ENCODE measurements at regions not wholly inside any gene's neighbourhood (a gene's known extent, or its start where the extent isn't known, plus 50 kb on each side); places are given as distances from the start of the nearest gene placed in this dataset.

DNA sequence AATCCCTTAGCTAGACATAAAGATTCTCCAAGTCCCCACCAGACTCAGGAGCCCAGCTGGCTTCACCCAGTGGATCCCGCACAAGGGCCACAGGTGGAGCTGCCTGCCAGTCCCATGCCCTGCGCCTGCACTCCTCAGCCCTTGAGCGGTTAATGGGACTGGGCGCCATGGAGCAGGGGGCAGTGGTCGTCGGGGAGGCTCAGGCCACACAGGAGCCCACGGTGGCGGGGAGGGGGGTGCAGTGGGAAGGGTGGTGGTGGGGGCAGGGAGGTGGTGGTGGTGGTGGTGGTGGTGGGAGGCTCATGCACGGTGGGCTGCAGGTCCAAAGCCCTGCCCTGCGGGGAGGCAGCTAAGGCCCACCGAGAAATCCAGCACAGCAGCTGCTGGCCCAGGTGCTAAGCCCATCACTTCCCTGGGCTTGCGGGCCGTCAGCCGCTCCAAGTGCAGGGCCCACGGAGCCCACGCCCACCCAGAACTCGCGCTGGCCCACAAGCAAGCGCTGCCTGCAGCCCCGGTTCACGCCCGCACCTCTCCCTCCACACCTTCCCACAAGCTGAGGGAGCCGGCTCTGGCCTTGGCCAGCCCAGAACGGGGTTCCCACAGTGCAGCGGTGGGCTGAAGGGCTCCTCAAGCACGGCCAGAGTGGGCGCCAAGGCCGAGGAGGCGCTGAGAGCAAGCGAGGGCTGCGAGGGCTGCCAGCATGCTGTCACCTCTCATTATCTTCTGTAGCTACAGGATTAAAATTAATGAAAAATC lies 732.5 kb upstream of the POM121L12 start:
- Mint-ChIP-seq H3K27me3 (ENCODE audit: unreplicated experiment) (no peaks in the 10 kb centered on the region), H3K4me3 (ENCODE audit: low read depth, unreplicated experiment) (no peak overlapping the region), H3K36me3 (ENCODE audit: insufficient read depth, unreplicated experiment) (no peaks in the 10 kb centered on the region), H3K9me3 (ENCODE audit: low read depth, unreplicated experiment) (peaks cover 11% of the 10 kb centered on the region), H3K27ac (ENCODE audit: unreplicated experiment) (no peak overlapping the region), H3K4me1 (ENCODE audit: low read depth, unreplicated experiment) (no peaks in the 10 kb centered on the region)
- no peak for DNase-seq
- CTCF ChIA-PET = no interaction called here
- BruUV-seq (replicated peaks) = no TSS peak
- TF ChIP-seq, protein P1, sequence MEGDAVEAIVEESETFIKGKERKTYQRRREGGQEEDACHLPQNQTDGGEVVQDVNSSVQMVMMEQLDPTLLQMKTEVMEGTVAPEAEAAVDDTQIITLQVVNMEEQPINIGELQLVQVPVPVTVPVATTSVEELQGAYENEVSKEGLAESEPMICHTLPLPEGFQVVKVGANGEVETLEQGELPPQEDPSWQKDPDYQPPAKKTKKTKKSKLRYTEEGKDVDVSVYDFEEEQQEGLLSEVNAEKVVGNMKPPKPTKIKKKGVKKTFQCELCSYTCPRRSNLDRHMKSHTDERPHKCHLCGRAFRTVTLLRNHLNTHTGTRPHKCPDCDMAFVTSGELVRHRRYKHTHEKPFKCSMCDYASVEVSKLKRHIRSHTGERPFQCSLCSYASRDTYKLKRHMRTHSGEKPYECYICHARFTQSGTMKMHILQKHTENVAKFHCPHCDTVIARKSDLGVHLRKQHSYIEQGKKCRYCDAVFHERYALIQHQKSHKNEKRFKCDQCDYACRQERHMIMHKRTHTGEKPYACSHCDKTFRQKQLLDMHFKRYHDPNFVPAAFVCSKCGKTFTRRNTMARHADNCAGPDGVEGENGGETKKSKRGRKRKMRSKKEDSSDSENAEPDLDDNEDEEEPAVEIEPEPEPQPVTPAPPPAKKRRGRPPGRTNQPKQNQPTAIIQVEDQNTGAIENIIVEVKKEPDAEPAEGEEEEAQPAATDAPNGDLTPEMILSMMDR (IDR thresholded peaks at IDR 0.05; ENCODE audit: unreplicated experiment) = no peak
- intact Hi-C loops (cut with micrococcal nuclease; ENCODE audit: unreplicated experiment) = no loop called here

DNA sequence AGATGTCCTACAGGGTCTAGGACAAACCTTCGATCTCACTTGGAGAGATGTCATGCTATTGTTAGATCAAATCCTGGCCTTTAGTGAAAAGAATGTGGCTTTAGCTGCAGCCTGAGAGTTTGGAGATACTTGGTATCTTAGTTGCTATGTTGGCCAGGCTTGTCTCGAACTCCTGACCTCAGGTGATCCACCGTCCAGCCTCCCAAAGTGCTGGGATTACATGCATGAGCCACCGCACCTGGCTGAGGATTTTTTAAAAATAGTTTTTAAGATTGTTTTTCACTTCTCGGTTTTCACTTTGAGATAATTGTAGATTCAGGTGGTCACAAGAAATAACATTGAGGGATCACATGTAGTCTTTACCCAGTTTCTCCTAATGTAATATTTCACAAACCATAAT lies 738.3 kb upstream of the POM121L12 start:
- intact Hi-C loops (cut with micrococcal nuclease; ENCODE audit: unreplicated experiment) = no loop called here
- CTCF ChIA-PET = no interaction called here
- TF ChIP-seq, protein P1 (IDR thresholded peaks at IDR 0.05; ENCODE audit: unreplicated experiment) = no peak

DNA sequence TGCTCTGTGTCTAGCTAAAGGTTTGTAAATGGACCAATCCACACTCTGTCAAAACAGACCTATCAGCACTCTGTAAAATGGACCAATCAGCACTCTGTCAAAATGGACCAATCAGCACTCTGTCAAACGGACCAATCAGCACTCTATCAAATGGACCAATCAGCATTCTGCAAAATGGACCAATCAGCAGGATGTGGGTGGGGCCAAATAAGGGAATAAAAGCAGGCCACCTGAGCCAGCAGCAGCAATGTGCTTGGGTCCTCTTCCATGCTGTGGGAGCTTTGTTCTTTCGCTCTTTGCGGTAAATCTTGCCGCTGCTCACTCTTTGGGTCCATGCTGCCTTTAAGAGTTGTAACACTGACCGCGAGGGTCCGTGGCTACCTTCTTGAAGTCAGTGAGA lies 740.5 kb upstream of the POM121L12 start:
- BruUV-seq (replicated peaks) = no TSS peak
- no peaks in the 10 kb centered on the region for H3K4me1 Mint-ChIP-seq (ENCODE audit: low read depth, unreplicated experiment)
- no peak overlapping the region for H3K27ac Mint-ChIP-seq (ENCODE audit: unreplicated experiment)
- no peaks in the 10 kb centered on the region for H3K27me3 Mint-ChIP-seq (ENCODE audit: unreplicated experiment)
- H3K36me3 Mint-ChIP-seq (ENCODE audit: insufficient read depth, unreplicated experiment) = no peaks in the 10 kb centered on the region
- CTCF ChIA-PET = no interaction called here
- intact Hi-C loops (cut with micrococcal nuclease; ENCODE audit: unreplicated experiment) = no loop called here
- H3K4me3 Mint-ChIP-seq (ENCODE audit: low read depth, unreplicated experiment) = no peak overlapping the region
- TF ChIP-seq, protein P1 (IDR thresholded peaks at IDR 0.05; ENCODE audit: unreplicated experiment) = no peak
- peaks cover 12% of the 10 kb centered on the region for H3K9me3 Mint-ChIP-seq (ENCODE audit: low read depth, unreplicated experiment)
- no peak for DNase-seq

More for the DNA sequence above, 738.3 kb upstream of the POM121L12 start:
- no peaks in the 10 kb centered on the region for H3K27me3 Mint-ChIP-seq (ENCODE audit: unreplicated experiment)
- no peak overlapping the region for H3K27ac Mint-ChIP-seq (ENCODE audit: unreplicated experiment)
- H3K4me3 Mint-ChIP-seq (ENCODE audit: low read depth, unreplicated experiment) = no peak overlapping the region
- no peaks in the 10 kb centered on the region for H3K4me1 Mint-ChIP-seq (ENCODE audit: low read depth, unreplicated experiment)
- no TSS peak for BruUV-seq (replicated peaks)
- H3K9me3 Mint-ChIP-seq (ENCODE audit: low read depth, unreplicated experiment) = peaks cover 10% of the 10 kb centered on the region
- DNase-seq = no peak
- H3K36me3 Mint-ChIP-seq (ENCODE audit: insufficient read depth, unreplicated experiment) = no peaks in the 10 kb centered on the region

DNA sequence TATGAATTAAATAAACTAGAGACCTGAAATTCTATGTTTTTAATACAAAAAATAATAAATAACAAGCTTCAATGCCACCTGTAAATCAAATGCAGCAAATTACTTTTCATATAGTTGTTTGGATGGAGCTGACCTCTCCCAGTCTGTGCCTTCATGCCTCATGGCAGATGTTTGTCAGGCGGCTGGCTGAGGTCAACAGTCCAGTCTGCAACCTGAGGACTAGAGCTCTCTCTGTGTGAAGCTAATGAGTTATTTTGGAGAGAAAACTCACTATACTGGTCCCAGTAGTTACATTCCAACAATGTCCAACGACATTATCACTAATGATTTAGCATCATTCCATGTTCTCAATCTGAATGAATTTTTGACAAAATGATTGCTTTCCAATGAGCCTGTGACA lies 746.2 kb upstream of the POM121L12 start:
- CTCF ChIA-PET = interaction anchor here (0.6 kb wide), 1 partner anchor 397 kb away, joined by 3 read pairs; no protein-coding TSS in a partner anchor
- intact Hi-C loops (cut with micrococcal nuclease; ENCODE audit: unreplicated experiment) = no loop called here
- TF ChIP-seq, protein P1 (IDR thresholded peaks at IDR 0.05; ENCODE audit: unreplicated experiment) = no peak
- Mint-ChIP-seq H3K27me3 (ENCODE audit: unreplicated experiment) (no peaks in the 10 kb centered on the region), H3K9me3 (ENCODE audit: low read depth, unreplicated experiment) (peaks cover 13% of the 10 kb centered on the region), H3K4me3 (ENCODE audit: low read depth, unreplicated experiment) (no peak overlapping the region), H3K36me3 (ENCODE audit: insufficient read depth, unreplicated experiment) (no peaks in the 10 kb centered on the region), H3K27ac (ENCODE audit: unreplicated experiment) (no peak overlapping the region), H3K4me1 (ENCODE audit: low read depth, unreplicated experiment) (no peaks in the 10 kb centered on the region)
- no peak for DNase-seq
- BruUV-seq (replicated peaks) = no TSS peak

All from Calu3 (cell line).